ENCODE measurements at regions not wholly inside any gene's neighbourhood (a gene's known extent, or its start where the extent isn't known, plus 50 kb on each side); places are given as distances from the start of the nearest gene placed in this dataset.

DNA sequence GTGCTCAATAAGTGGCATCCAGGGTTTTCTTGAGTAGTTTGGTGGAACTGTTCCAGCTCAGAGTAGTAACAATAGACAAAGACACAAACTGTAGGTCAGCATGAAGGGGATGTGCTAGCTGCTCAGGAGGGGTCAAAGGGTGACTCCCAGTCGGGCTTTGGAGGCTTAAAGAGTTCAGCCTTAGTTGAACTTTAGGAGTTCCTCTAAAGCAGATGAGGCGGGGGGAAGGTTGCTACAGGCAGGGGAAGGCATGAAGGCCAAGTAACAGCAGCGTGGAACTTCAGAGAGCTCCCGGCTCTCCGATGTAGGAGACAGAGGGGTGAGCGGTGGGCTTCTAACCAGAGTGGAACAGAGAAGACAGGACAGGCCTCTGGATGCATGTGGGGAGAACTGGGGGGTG is 115.5 kb upstream of the CD93 start:
- no peak for DNase-seq

DNA sequence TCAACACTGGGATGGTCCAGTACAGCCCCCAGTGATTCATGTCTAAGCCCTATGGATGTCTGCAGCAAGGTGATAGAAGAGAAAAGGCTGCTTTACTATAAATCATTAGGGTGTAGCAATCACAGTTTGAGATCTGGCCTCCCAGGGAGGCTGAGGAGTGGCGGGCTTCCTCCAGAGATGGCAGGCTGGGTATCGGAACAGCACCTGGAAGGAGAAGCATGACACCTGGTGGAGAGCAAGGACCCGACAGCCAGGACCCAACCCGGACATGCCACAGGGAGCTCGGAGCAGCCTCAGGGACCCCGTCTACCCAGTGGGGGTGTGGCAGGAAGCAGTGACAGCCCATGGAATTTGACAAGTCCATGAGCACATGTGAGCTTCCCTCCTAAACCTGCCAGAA is 114.8 kb upstream of the CD93 start:
- peak; percentile 74 for DNase-seq

DNA sequence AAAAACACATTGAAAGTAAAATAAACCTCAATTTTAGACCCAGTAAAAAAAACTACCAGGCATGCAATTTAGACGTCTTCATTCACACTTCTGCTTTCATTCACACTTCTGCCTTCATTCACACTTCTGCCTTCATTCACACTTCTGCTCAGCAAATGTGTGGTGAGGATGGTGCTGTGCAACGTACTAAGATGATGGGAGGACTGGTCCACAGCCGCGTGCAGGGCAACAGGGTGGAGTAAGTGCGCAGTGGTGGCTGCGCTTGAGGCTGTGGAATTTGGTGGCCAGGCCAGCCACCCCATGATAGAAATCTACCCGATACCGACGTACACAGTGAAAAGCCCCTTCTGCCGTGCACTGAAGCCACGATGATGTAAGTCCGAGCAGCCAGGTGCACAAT is 114.3 kb upstream of the CD93 start:
- DNase-seq: no peak

DNA sequence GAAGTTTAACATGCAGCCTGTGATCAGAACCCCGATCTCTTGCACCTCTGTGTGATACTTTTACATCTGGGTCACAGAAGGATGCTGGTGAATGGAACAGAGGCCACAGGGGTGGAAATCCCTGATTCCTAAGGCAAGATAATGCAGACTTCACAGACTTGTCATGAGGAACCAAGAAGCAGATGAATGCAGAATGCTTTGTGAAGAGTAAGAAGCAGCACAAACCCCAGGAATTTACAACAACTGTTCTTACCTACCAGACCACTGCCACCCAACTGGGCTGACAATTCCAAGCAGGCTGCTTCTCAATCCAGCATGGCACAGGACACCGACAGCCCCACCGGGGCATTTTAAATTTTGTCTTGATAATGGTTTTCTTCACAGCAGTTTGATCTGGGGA is 113.2 kb upstream of the CD93 start:
- DNase-seq: no peak

DNA sequence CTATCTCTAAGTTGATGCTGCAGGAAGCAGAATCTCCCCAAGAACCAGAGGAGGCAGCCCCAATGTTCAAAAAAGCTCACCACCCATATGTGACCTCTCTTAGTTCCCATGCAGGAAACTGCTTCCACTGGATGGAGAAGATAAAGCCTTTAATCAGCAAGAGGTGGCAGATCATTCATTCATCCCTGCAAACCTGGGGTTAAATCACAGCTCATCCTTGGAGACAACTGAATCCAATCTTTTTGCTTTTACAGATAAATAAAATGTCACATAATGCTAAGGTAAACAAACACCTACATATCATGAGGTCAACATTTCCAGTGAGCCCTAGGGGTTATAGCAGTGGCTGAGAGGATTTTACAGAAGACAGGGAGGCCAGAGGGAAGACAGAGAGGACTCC is 112.7 kb upstream of the CD93 start:
- DNase-seq: no peak

DNA sequence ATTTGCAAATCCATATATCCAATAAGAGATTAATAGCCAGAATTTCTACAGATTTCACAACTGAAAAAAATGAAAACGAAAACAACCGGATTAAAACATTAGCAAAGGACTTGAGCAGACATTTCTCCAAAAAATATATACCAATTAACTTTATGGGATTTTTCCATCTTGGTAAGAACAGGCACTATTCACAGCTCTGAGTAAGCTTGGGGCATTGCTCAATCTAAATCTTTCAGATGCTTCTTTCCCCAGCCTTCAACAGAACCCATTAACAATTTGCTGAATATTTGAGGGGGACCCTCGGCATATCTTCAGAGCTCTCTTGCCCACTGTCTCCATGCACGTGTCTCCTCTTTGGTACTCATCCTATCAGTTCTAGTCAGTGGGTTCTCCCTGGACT is 111.7 kb upstream of the CD93 start:
- DNase-seq: no peak

DNA sequence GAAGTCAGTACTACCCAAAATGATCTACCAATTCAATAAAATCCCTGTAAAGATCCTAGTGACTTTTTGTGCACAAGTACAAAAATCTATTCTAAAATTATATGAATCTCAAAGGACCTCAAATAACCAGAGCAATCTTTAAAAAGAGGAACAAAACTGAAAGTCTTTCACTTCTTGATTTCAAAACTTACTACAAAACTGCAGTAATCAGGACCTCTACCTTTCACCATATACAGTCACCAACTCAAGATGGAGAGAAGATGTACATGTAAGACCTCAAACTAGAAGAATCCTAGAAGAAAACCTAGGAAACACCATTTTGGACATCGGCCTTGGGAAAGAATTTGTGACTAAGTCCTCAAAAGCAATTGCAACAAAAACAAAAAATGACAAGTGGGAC is 109.5 kb upstream of the CD93 start:
- DNase-seq: no peak

DNA sequence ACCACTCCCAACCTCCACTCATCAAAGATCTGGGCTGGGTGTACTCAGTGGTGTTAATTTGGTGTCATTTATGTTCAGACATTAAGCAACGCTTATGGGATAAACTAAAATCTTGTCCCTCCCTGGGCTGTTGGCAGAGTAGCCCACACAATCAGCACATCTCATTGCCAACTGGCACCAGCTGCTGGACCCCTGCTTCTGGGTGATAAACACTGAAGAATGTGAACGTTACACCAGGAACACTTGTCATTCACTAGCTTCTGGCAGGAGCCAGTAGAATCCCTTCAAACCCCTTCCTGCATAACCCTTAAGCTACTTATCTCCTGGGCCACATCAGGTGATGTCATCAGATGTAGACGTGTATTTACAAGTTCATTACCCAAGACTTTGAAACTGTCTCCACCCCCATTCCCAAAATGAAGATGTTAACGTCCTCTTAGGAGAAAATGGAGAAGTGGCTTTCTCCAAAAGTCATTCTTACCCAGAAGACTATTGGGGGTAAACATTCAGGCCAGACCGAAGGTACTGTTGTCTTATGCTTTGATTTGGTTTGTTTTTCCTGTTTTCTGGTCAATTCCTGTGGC is 107.8 kb upstream of the CD93 start:
- DNase-seq: no peak

DNA sequence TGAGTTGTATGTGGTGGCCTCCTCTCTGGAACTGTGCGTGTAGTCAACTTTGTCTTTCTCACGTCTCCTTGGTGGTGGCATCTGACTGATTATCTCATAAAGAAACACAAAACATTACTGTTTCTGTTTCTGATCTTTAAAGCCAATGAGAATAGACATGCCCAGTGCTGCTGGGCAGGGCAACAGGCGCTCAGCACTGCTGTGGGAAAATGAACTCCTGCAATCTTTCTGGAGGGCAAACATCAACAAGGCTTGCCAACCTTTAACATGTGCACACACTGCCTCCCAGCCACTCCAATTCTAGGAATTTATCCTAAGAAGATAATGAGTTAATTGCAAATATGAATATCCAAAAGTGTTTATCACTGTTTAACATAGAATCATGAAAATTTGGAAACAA is 106.3 kb upstream of the CD93 start:
- DNase-seq: no peak

DNA sequence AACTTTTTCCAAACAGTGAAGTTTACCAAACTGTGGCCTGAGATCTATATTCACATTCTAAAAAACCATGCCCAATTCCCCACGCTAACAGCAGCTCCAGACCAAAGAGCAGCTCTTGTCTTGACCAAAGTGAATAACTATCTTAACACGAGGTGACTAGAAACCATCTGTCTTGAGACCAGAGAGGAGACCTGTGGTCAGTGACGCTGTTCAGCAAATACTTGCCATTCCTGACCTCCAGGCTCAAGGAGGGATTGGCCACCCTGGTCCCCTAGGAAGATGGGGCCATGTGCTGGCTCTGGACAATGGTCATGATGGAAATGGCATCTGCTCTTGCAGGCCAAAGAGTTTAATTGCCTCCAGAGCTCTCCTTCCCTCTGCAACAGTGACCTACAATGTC is 104.4 kb upstream of the CD93 start:
- DNase-seq: no peak

DNA sequence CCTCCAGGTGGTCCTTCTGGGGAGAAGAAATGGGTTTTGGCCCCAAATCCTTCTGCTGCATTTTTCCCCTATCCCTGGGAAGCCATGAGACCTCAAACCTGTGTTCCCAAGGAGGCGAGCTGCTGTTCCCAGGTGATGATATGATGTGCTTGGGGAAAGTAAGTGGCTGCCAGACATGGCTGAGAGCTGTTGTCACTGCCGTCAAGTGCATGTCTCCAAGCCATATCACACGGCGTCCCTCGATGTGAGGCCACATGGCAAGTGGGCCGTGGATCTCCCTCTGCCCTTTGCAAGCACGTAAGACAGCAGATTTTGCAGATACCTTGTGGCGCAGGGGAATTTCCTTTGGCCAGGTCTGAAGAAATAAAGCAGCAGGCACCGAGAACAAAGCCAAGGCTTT is 103.7 kb upstream of the CD93 start:
- no peak for DNase-seq

DNA sequence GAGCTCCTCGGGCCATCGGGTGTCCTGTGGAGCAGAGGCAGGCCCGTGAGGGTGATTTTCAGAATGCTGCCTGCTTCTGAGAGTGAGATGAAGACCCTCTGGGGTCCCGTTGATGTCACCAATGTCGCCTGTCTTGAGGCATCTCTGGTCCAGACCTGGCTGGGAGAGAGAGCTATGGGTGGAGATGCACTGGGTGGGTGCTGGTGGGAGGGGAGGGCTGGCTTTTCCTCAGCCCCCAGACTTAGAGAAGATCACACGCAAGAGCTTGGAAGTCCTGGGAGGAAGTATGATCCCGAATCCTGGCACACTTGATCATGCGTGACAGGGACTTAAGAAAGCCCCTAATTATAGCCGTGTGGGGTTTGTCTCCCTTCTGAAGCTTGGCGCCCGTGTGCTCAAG is 103.2 kb upstream of the CD93 start:
- no peak for DNase-seq

DNA sequence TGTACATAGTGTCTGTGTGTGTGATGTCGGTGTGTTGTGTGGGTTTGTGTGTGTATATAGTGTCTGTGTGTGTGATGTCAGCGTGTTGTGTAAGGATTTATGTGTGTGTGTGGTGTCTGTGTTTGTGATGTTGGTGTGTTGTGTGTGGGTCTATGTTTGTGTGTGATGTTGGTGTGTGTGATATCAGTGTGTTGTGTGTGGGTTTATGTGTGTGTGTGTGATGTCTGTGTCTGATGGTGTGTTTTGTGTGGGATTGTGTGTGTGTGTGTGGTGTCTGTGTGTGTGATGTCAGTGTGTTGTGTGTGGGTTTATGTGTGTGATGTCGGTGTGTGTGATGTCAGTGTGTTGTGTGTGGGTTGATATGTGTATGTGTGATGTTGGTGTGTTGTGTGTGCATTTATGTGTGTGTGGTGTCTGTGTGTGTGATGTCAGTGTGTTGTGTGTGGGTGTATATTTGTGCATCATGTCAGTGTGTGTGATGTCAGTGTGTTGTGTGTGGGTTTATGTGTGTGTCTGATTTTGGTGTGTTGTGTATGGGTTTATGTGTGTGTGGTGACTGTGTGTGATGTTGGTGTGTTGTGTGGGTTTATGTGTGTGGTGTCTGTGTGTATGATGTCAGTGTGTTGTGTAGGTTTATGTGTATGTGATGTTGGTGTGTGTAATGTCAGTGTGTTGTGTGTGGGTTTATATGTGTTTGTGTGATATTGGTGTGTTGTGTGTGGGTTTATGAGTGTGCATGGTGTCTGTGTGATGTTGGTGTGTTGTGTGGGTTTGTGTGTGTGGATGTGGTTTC is 102.4 kb upstream of the CD93 start:
- no peak for DNase-seq

DNA sequence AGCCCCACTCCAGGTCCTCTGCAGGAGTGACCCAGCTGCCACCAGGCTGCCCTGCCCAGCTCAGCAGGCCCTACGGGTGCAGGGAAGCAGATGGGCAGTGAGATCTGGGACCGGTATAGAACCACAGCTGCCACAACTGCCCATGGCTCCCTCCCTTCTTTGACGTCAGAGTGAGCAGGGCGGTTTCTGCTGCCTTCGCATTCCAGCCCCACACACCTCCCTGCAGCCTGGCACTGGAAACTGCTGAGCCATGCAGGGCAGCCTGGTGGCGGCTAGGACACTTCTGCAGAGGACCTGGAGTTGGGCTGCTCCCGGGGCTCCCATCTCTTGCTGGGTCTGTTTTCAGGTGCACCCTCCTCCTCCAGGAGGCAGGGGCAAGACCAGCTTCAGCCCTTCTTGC is 101.6 kb upstream of the CD93 start:
- DNase-seq: no peak

DNA sequence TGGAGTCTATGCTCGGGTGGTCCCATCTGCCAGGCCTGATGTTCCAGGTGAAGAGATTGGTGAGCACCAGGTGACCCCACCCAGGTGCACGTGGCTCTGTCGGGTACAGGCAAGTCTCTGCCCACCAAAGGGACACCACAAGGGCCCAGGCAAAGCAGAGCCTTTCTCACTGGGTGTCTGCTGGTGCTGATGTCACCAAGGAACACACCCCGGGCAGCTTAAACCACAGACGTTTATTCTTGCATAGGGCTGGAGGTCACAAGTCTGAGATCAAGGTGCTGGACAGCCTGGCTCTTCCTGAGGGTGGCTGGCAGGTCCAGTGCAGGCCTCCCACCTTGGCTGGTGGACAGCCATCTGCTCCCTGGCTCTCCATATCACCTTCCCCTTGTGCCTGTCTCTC is 100.7 kb upstream of the CD93 start:
- DNase-seq: no peak

DNA sequence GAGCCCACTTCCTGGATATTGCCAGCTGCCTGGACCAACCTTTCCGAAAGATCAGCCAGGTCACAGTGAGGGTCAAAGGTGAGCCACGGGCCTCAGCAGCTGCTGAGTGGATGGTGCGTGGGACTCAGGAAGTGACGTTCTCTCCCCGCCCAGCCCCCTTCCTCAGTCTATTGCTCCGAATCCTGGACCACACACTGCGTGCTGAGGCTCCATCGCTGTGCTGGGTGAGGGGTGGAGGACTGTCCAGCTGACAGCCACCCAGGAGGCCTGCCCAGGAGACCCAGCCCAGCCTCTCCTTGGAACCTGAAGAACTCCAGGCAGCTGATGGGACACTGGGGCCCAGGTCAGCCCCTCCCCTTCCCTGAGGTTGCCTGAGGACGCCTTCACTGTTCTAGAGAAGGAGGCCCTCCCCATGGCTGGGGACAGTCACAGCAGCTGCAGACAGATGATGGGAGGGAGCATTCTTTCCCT is 94.4 kb upstream of the CD93 start:
- no peak for DNase-seq

DNA sequence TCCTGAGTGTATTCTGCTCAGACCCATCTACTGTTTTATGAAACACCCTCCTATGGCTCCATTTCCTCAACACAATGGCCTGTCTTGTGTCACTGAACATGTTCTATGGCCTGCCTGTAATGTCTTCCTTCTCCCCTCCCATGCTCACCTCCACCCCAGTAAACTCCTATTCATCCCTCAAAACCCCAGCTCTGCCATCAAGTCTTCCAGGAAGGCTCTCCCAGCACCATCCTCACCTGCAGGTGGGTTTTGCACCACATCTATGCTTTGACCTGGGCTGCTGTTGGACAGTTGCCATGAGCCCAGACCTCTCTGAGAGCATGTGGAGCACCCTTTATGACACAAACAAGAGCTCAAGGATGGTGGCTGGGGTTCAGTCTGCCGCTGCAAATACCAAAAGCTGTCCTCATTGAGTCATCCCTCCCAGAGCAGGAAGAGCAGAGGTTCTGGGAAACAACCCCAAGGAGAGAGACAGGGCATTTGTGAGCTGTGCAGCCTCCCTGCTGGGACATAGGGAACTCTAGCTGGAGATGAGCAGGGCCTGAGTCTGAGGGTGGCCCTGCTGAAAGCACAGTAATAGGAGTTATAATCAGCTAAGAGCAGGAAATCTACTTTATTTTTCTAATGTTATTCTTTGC is 93.8 kb upstream of the CD93 start:
- no peak for DNase-seq

DNA sequence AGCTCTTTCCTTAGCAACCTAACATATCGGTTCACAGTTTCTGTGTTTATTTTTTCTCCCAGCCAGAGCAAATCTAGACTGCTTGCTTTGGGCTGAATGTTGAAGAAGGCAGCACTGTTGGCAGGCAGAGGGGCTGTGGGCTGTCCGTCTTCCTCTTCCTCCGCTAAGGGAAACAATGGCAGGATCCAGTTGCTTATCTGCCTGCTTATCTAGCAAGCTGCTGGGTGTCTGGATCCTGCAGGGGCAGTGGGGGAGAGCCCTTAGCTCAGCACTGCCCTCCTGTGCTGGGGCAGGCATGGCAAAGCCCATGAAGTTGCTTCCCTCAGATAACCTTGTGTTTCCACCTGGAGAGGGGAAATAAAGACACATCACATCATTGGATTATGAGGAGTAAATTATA is 92.7 kb upstream of the CD93 start:
- peak; percentile 21 for DNase-seq

DNA sequence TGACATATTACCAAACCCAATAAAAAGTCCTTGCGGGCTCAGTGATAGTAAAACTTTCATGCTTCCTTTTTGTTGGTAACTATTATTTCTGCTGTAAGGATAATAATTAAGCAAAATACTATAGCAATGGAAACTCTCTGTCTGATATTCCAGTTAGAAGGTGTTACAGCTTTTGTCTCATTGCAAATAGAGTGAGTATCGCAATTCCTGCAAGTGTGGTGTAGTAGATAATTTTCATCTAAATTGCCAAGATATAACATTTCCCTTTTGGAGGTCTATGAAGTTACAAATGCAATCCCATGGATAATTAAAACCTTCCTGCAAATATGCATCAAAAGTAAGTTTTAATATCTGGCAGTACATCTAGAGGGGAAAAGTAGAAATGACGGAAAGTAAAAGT is 88.7 kb upstream of the CD93 start:
- DNase-seq: no peak

DNA sequence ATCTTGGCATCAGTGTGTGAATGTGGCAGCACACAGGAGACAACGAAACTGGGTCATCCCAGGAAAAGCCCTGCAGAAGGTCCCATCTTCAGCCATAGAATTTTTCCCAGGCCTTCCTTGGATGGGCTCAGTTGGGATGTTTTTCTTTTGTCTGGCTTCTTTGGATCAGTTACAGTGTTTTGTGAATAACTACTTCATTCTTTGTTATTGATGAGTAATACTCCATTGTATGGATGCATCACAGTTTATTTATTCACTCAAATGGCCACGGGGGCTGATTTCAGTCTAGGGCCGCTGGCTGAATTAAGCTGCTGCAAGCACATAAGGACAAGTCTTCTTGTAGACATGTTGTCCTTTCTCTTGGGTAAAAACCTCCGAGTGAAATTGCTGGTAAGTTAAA is 81.3 kb upstream of the CD93 start:
- no peak for DNase-seq

DNA sequence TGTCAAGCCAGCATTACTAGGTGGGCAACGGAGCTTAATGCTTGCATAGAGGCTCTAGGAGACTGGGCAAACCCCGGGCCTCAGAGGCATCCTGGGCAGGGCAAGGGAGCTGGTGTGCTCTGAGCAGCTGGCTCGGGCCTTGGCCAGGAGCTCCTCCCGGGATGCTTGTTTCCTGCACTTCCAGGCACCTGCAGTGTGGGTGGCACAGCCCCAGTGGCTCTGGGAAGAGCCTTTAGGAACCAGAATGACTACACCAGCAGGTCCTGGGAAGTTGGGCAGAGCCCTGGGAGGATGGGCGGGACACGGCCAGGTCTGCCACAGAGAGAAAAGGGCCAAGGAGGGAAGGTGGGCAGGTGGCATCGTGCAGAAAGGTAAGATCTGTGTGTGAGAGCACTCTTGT is 80.4 kb upstream of the CD93 start:
- DNase-seq: no peak

DNA sequence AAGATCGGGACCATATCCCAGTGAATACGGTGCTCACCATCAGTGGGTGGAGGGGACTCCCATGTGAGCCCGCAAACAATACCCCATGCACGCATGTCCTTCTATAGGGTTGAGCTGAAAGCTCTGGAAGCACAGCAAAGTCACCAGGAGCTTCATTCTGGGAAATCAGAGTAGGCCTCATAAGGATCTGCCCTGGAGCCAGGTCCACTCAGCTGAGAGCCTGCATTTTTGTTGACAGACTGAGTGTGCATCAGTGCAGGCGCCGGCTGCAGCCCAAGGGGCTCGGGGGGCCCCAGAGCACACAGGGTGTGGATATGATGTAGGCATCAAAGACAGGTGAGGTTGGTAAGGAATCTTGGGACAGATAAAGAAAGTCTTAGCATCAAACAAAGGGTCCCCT is 79.8 kb upstream of the CD93 start:
- DNase-seq: no peak

DNA sequence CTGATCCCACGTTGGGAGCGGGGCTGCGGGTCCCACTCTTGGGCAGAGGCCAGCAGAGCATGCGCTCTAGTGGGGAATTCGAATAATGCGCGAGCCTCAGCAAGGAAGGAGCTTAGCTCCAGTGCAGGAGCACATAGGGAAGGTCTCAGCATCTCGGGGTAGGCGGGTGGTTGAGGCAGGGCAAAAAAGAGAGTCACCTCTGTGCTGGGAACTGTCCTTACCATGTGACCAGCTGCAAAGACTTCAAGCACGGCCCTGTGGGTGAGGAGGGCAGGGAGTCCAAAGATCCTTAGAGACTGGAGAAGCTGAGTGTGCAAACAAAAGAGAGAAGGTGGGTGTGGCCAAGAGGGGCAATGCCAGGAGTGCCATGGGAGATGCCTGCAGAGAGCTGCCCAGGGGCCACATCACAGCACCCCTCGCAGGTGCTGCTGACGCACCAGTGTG is 79.2 kb upstream of the CD93 start:
- DNase-seq: no peak

DNA sequence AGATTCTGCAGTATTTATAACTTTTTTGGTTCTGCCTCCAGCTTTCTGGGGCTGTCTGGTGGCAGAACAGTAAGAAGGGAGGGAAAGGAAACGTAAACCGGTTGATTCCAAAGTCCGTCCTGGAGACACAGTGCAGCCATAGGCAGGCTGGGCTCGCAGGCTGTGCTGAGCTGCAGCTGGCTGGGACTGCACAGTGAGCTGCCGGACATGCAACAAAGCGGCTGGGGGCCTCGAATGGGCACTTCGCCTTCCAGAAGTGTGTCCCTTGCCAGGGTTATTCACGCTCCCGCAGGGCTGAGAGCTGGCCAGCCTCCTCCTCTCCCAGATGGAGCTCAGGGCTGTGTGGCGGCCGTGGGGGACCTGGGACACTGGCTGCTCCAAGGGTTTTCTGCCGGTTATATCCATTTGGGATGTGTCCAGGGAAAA is 78.1 kb upstream of the CD93 start:
- no peak for DNase-seq

DNA sequence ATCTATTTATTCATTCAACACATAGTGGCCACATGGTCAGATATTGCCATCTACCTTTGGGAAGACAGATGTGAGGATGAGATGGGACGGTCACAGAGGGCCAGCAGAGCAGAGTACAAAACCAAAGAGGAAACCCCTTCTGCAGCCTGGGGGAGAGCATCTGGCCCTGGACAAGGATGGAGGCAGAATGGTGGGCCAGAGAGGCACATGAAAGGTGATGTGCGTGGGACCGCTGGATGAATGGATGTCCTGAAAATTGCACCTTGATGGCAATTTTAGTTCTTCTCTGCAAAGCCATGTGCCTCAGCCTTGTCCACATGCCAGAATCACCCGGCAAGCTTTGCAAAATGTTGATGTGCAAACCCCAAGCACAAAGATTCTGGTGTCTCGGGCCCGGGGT is 77.4 kb upstream of the CD93 start:
- no peak for DNase-seq

Measured in NCI-H146 (cell line).